Bone marrow (tissue), 2 donors: ENCODE measurements at regions not wholly inside any gene's neighbourhood (a gene's known extent, or its start where the extent isn't known, plus 50 kb on each side); places are given as distances from the start of the nearest gene placed in this dataset.
"Not testable (repeated sequence)": the region's sequence is repeated elsewhere in the genome, so short reads cannot be mapped to it uniquely, and the experiment has no call there.

Experiments used
- DNase-seq, 2 donors: peaks; one replicate each; lab custom pipeline; 2025; lab: John Stamatoyannopoulos, UW

DNA sequence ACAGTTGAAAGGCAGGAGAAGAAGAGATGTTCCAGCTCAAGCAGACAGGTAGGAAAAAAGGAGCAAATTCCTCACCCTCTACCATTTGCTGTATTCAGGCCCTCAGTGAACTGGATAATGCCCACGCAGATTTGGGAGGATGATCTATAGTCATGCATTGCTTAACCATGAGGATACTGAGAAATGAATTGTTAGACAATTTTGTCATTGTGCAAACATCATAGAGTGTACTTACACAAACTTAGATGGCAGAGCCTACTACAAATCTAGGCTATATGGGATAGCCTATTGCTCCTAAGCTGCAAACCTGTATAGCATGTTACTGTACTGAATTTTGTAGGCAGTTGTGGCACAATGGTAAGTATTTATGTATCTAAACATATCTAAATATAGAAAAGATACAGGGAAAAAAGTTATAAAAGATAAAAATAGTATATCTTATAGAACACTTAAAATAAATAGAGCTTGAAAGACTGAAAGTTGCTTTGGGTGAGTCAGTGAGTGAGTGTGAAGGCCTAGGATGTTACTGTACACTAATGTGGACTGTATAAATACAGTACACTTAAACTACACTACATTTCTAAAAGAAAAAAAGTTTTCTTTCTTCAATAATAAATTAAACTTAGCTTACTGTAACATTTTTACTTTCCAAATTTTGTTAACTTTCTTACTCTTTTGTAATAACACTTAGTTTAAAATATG lies 672.3 kb downstream of the UTRN start:
- no peak for DNase-seq

DNA sequence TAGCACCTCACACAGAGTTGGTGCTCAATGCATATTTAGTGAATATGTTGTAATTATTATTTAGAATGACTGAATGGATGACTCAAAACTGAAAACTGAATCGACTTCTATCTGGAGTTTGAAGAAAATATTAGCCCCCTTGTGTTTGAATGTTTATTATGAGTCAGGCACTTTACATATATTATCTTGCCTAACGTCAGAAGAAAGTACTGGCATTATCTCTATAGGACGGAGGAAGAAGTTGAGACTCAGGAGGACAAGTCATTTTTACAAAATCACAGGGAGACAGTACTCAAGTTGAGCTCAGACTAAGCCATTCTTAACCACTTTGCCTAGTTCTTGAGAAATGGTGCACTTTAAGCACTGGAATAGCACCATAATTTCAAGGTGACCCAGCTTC lies 684.0 kb downstream of the UTRN start:
- DNase-seq: no peak

- DNase-seq: no peak
Observed at GRCh38 chr6:144969602-144970272, 684.6 kb downstream of the UTRN start.

- DNase-seq: not testable (repeated sequence)
Observed at GRCh38 chr6:144977250-144977864, 692.2 kb downstream of the UTRN start.

- DNase-seq: no peak
Observed at GRCh38 chr6:144978208-144978607, 693.1 kb downstream of the UTRN start.

- DNase-seq: no peak
Observed at GRCh38 chr6:144986271-144986670, 701.1 kb downstream of the UTRN start.

DNA sequence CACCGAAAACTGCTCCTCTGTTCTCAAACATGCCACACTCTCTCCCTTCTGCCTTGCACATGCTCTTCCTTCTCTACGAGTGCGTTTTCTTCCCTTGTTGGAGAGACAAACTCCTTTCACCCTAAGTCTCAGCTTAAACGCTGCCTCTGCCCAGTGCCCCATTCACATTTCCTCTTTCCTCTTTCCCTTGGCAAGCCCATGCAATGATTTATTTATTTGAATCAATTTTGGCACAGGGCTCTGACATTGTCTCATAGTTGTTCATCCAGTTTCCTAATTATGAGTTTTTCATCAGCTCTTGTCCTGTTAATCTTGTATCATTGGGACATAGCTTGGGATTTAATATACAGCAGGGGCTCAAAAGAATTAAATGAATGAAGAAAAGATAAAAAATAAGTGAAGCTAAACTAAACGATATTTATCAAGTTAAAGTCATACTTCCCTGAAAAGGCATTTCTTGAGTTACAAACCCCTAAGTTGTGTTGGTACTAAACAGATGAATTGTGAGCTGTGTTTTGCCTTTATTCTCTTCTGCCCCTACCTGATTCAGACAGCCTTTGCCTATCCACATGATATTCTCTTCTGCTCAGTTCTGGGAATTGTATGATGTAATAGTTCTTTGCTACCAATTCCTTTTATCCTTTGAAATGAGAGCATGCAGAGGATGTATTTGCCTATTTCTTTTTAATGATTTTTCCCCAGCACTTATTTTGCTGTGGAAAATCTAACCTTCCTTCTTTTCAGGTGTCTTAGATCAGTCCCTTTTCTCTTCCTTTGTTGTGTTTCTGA lies 704.4 kb downstream of the UTRN start:
- no peak for DNase-seq

- no peak for DNase-seq
Observed at GRCh38 chr6:144990784-144991183, 705.6 kb downstream of the UTRN start.

DNA sequence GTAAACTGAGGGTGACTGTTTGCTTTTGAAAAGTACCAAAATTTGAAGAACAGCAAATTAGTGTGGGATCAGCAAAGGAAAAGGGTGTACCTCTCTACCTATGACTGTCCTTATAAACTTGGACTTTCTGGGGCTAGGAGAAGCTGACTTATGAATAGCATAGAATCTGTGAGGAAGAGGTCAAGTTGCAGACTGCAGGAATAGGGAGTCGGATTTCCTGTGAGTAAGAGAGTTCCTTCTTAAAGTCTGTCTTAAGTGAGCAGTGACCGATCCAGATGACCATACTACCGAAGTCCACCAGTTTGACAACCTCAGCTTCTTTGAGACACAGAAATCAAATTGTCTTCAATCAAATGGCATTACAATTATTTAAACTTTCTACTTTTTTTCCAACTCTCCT lies 708.7 kb downstream of the UTRN start:
- DNase-seq: no peak

DNA sequence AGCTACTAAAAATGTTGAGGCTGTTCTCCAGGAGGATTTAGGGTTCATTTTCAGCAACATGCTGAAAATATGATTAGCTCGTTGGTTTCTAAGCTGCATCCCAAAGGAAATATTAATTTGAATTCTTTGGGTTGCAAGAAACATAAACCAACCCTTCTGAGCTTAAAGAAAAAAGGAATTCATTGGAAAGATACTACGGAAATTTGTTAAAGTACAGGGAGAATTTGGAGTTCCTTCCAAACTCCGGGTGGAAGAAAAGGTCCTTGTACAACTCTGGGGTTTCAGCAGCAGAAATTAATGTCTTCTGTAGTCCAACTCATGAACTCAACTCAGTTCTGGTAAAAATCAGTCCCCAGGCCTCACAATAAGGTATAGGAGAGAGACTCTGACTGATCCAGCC lies 712.9 kb downstream of the UTRN start:
- no peak for DNase-seq

GRCh38 chr6:144999127-144999526 lies 714.0 kb downstream of the UTRN start:
- DNase-seq: no peak

DNA sequence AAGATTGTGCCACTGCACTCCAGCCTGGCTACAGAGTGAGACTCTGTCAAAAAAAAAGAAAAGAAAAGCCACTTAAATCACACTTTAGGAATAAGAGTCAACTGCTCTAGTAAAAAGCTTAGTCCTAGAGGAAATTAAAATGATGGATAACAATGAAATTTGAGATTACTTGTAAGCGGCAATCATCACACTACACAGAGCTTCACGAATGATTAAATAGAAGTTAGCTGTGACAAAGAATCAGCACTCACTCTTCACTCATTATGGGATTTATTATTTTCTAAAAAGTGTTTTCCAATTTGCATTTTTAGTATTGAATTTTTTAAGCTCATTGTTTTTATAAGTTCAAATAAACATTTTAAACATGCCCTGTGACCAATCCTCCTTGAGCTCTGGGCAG lies 718.0 kb downstream of the UTRN start:
- DNase-seq: no peak

DNA sequence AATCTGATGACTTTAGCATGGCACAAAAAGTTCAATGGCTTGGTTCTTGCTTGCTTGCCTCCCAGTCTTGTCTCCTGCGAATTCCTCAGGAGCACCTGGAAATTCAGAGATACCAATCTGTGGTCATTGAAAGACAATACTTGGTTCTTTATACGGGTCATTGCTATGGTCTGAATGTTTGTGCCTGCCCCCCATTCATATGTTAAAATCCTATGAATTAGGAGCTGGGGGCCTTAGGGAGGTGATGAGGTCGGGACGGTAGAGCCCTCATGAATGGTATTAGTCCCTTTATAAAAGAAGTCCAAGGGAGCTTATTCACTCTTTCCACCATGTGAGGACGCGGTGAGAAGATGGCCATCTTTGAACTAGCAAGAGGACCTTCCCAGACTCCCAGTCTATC lies 721.8 kb downstream of the UTRN start:
- no peak for DNase-seq

DNA sequence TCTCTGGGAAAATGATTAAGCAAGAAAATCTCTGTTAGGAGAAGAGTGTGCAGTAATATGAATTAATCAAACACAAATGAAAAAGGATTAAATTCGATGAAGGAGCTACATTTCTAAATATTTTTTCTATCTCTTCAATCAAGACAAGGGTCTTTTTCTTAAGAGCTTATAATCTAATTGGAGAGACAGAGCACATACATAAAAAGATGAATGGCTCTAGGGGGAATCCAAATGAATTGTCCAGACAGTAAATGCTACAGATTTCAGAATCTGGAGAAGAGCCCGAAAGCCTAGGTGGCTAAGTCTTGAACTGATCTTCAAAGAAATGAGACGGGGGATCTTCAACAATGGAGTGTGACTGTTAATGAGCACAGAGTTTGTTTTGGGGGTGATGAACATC lies 723.6 kb downstream of the UTRN start:
- DNase-seq: no peak

GRCh38 chr6:145009711-145010110 lies 724.6 kb downstream of the UTRN start:
- no peak for DNase-seq

DNA sequence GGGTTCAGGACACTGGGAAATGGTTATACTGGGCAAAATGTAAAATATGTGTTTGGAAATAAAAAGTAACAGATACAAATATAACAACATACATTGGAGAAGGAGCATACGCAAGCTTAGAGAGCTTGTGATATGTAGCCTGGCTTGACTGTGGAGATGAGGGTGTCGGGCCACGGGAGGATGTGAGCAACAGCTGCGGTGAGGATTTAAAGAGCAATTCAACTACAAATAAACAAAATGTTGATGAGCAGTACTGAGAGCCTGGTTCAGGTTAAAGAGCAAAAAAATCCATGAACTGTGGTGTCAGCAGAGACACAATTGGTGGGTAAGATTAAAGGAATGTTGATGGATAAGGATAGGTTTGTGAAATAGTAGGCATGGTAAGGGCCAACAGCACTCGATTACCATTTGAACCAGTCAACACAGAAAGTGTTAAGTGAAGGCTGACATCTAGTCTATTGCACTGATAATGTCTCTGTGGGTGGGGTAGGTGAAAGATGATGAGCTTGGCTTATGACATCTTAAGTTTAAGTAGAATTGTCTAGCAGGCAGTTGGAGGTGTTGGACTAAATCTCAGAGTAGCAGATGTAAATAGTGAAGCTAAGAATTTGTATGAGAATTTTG lies 723.2 kb downstream of the EPM2A start:
- DNase-seq: no peak

DNA sequence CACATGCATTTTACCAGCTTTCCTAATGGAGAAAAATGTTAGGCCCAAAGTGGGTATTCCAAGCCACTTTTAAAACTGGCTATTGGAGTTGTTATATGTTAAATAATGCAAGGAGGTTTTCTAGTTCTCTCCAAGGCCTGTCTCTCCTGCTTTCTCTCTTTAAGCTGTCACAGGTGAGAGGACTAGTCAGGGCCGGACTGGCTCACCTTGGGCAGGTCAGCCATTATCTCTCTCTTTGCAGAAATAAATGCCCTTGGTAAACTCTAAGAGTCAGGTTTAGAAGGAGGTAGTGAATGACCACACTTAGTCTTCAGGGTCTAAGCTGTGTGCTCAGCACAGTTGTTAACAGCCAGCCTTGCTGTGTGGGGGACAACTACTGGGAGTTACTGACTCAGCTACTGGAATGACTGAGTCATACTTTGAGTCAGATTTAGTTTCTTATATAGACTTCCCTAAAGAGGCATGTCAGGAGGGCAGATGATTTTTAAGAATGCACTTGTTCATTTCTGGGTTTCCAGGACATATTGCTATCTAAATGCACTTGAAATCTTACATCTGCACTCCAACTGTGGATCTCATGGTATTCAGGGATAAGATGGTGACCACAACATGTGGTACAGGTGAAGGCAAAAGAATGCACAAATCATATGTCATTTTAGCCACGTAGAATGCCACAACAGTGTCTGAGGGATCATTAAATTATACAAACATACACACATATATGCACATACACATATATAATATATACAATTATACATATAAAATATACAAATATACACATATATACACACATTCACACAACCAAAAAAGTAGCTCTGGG lies 719.4 kb downstream of the EPM2A start:
- peak in 1 of 2 donors; percentile 75 for DNase-seq

DNA sequence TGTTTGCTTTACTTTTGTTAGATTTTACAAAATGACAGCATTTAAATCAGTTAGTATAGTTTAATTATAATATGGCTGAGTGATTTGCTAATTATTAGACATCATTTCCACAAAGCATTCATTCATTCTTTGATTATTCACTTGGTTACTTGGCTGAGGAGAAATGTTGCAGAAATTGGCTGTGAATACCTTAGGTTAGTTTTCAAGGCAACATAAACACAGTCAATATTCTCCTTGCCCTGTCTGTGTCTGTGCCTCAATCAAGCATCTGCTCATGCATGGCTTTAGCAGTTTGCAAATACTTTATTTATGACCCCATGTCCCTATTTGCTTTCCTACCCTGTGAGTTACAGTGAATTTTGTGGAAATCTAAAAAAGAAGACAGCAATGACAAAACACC lies 718.3 kb downstream of the EPM2A start:
- no peak for DNase-seq

- no peak for DNase-seq
Observed at GRCh38 chr6:145017516-145017915, 717.8 kb downstream of the EPM2A start.

DNA sequence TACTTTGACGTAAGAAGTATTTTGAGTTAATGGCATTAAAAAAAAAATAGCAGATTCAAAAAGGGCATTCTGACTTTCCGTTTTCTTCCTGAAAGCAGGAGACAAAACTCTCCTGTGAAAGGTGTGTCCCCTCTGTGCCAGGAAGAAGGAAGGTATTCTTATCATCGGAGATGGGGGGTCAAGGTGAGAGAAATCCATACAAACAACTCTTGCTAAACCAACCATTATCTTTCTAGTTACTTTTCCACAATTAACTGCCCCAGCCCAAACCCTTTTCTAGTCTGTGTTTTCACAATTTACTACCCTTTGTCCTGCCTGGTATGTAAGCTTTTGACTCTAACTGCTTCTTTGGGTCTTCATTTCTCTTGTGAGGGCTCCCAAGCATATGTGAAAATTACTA lies 717.3 kb downstream of the EPM2A start:
- DNase-seq: no peak

- no peak for DNase-seq
Observed at GRCh38 chr6:145020114-145020513, 715.2 kb downstream of the EPM2A start.
